ENCODE measurements at regions not wholly inside any gene's neighbourhood (a gene's known extent, or its start where the extent isn't known, plus 50 kb on each side); places are given as distances from the start of the nearest gene placed in this dataset.

- H3K9me3 Mint-ChIP-seq = no peaks in the 10 kb centered on the region
- no peak overlapping the region for H3K27ac Mint-ChIP-seq
- H3K4me1 Mint-ChIP-seq = no peaks in the 10 kb centered on the region
- peaks cover 2 to 6% (median 4%) of the 10 kb centered on the region in 3 donors for H3K27me3 Mint-ChIP-seq (ENCODE audit: low read depth in 3 of 3)
- no peaks in the 10 kb centered on the region for H3K36me3 Mint-ChIP-seq
- no peak overlapping the region for H3K4me3 Mint-ChIP-seq
- DNase-seq = no peak
Observed at GRCh38 chr4:53680168-53680567, 88.9 kb upstream of the LNX1 start.

DNA sequence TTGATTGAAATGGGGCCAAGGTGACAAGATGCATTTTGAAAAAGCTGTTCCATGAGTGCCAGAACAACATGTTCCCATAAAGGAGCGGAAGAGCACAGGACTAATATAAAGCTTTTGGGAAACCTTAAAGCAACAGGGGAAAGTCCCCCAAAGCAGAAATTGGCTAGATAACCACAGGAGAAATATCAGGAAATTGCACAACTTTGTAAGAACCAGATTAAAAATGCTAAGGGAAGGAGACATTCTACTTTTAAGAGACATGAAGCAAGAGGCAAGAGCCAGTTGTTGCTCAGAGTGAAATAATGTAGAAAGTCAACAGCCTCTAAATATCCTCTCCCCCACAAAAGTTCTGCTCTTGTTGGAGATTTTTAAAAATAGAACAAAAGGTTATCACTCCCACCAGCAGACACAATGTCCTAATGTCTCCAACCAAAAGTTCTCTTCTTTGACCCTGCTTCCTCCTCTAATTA is 85.2 kb upstream of the LNX1 start:
- no peak for DNase-seq
- Mint-ChIP-seq H3K27ac (no peak overlapping the region), H3K27me3 (ENCODE audit: low read depth in 3 of 3) (peaks cover 0 to 10% (median 6%) of the 10 kb centered on the region in 3 donors), H3K4me3 (no peak overlapping the region), H3K4me1 (no peaks in the 10 kb centered on the region), H3K36me3 (no peaks in the 10 kb centered on the region), H3K9me3 (no peaks in the 10 kb centered on the region)

DNA sequence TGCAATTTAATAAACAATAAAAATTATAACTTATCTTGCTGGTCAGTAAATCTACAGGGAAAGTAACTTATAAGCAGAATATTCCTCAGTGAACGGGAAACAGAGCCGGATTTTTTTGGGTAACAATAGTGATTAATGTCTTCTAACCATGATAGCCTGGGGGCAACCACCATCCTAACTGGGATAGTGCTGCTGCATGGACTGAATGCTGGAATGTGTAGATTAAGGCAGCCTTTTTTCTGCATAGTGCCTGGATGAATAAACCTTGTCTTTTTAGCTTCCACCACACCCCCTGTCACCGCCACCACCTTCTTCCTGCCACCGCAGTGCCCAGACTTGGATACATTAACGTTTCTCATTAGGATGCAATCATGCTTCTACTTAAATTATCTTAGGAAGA is 83.6 kb upstream of the LNX1 start:
- H3K36me3 Mint-ChIP-seq = no peaks in the 10 kb centered on the region
- no peaks in the 10 kb centered on the region for H3K4me1 Mint-ChIP-seq
- H3K4me3 Mint-ChIP-seq = no peak overlapping the region
- no peak for DNase-seq
- peaks cover 0 to 10% (median 6%) of the 10 kb centered on the region in 3 donors for H3K27me3 Mint-ChIP-seq (ENCODE audit: low read depth in 3 of 3)
- no peak overlapping the region for H3K27ac Mint-ChIP-seq
- peaks cover 0 to 2% (median 0%) of the 10 kb centered on the region in 6 donors for H3K9me3 Mint-ChIP-seq

GRCh38 chr4:53672873-53673272 is 81.6 kb upstream of the LNX1 start:
- Mint-ChIP-seq H3K4me1 (no peaks in the 10 kb centered on the region), H3K27me3 (ENCODE audit: low read depth in 3 of 3) (peaks cover 0 to 10% (median 8%) of the 10 kb centered on the region in 3 donors), H3K27ac (no peak overlapping the region), H3K36me3 (no peaks in the 10 kb centered on the region), H3K9me3 (peaks cover 0 to 4% (median 0%) of the 10 kb centered on the region in 6 donors), H3K4me3 (no peak overlapping the region)
- DNase-seq = no peak

- Mint-ChIP-seq H3K4me1 (no peaks in the 10 kb centered on the region), H3K36me3 (no peaks in the 10 kb centered on the region), H3K27me3 (ENCODE audit: low read depth in 3 of 3) (peaks cover 0 to 8% (median 8%) of the 10 kb centered on the region in 3 donors), H3K4me3 (no peak overlapping the region), H3K27ac (no peak overlapping the region), H3K9me3 (peaks cover 0 to 6% (median 2%) of the 10 kb centered on the region in 6 donors)
- DNase-seq = no peak
Observed at GRCh38 chr4:53671757-53672156, 80.5 kb upstream of the LNX1 start.

DNA sequence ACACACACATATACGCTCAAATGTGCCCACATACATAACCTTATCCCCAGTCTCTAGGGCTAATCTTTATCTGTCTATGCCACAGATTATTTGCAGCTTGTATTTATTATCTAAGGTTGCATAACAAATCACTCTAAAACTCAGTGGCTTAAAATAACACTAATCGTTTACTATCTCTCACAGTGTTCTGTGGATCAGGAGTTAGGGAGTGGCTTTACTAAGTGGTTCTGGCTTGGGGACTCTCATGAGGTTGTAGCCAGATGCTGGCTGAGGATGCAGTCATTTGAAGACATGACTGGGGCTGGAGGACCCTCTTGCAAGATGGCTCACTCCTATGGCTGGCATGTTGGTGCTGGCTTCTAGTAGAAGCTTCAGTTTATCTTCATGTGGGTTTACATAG is 68.5 kb upstream of the LNX1 start:
- Mint-ChIP-seq H3K9me3 (peaks cover 0 to 1% (median 0%) of the 10 kb centered on the region in 6 donors), H3K4me1 (no peaks in the 10 kb centered on the region), H3K4me3 (no peak overlapping the region), H3K36me3 (no peaks in the 10 kb centered on the region), H3K27ac (no peak overlapping the region), H3K27me3 (ENCODE audit: low read depth in 3 of 3) (peaks cover 0 to 4% (median 2%) of the 10 kb centered on the region in 3 donors)
- DNase-seq = no peak

DNA sequence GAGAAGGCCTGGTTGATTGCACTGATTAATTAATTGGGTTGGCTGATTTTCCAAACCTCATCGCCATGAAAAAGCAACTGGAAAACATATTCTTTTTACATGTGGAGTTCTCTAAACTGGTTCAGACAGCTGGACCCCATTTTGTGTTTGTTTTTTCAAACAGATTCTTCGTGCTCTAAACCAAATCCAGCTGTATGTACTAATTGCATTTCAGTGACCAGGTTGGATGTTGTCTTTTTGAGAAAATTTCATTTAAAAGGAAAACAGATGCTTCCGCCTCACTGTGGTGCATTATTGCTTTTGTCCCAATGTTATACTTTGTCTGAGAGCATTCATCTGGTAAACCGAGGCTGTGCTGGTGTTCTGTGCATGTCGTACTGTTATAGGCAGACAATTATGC is 67.8 kb upstream of the LNX1 start:
- H3K4me1 Mint-ChIP-seq = no peaks in the 10 kb centered on the region
- no peak overlapping the region for H3K27ac Mint-ChIP-seq
- H3K9me3 Mint-ChIP-seq = no peaks in the 10 kb centered on the region
- no peak overlapping the region for H3K4me3 Mint-ChIP-seq
- H3K36me3 Mint-ChIP-seq = no peaks in the 10 kb centered on the region
- no peak for DNase-seq
- peaks cover 0 to 4% (median 2%) of the 10 kb centered on the region in 3 donors for H3K27me3 Mint-ChIP-seq (ENCODE audit: low read depth in 3 of 3)

GRCh38 chr4:53658029-53658428 is 66.7 kb upstream of the LNX1 start:
- Mint-ChIP-seq H3K4me3 (no peak overlapping the region), H3K9me3 (no peaks in the 10 kb centered on the region), H3K4me1 (no peaks in the 10 kb centered on the region), H3K27me3 (ENCODE audit: low read depth in 3 of 3) (peaks cover 0 to 2% (median 2%) of the 10 kb centered on the region in 3 donors), H3K36me3 (no peaks in the 10 kb centered on the region), H3K27ac (no peak overlapping the region)
- no peak for DNase-seq

DNA sequence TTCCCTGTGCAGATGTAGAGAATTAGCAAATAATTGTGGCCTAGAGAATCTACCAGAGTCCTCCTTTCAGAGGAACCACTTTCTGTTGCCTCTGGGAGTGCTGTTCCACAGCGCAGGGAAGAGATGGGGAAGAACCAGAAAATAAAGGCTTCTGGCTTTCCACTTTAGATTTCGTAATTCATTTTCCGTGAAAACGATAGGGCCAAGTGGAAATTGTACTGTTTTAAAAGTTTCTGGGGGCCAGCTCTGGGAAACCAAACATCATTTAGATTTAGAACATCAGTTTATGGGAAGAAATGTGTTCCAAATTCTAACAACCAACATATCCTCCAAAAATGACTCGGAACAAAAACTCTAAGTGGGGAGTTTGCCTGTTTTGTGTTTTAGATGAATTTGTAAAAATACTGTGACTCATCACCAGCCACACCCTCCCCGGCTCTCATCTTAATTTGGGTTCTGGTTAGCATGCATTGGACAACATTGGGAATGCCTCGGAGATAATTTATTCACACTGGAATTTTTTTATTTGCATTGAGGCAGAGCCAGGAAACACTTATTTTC is 65.2 kb upstream of the LNX1 start:
- Mint-ChIP-seq H3K4me1 (no peaks in the 10 kb centered on the region), H3K4me3 (no peak overlapping the region), H3K27ac (no peak overlapping the region), H3K36me3 (no peaks in the 10 kb centered on the region), H3K27me3 (ENCODE audit: low read depth in 3 of 3) (peaks cover 0 to 2% (median 2%) of the 10 kb centered on the region in 3 donors), H3K9me3 (no peaks in the 10 kb centered on the region)
- no peak for DNase-seq

DNA sequence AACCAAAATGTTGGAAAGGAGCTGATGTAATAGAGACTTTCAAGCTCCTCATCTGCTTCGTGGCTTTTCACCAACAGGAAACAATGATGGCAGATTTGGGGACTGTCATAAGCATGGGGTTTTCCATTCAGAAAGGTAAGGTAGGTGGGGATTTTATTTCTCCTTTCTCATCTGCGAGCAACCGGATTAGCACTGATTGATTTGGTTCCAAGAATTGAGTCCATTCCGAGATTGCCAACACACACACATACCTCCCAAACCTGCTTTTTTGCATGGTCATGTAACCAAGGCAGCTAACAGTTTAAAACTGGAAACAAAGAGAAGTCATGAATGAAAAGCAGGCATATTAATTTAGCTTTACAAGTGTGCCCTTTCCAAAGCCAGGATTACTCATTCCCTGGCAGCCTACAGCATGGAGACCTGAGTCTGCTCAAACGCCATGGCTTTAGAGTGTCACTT is 63.0 kb upstream of the LNX1 start:
- H3K4me3 Mint-ChIP-seq = no peak overlapping the region
- peaks cover 0 to 3% (median 2%) of the 10 kb centered on the region in 3 donors for H3K27me3 Mint-ChIP-seq (ENCODE audit: low read depth in 3 of 3)
- H3K36me3 Mint-ChIP-seq = no peaks in the 10 kb centered on the region
- no peaks in the 10 kb centered on the region for H3K9me3 Mint-ChIP-seq
- no peak overlapping the region for H3K27ac Mint-ChIP-seq
- H3K4me1 Mint-ChIP-seq = no peaks in the 10 kb centered on the region
- no peak for DNase-seq

GRCh38 chr4:53653484-53654053 is 62.3 kb upstream of the LNX1 start:
- H3K27me3 Mint-ChIP-seq (ENCODE audit: low read depth in 3 of 3) = peaks cover 0 to 3% (median 2%) of the 10 kb centered on the region in 3 donors
- H3K4me3 Mint-ChIP-seq = no peak overlapping the region

DNA sequence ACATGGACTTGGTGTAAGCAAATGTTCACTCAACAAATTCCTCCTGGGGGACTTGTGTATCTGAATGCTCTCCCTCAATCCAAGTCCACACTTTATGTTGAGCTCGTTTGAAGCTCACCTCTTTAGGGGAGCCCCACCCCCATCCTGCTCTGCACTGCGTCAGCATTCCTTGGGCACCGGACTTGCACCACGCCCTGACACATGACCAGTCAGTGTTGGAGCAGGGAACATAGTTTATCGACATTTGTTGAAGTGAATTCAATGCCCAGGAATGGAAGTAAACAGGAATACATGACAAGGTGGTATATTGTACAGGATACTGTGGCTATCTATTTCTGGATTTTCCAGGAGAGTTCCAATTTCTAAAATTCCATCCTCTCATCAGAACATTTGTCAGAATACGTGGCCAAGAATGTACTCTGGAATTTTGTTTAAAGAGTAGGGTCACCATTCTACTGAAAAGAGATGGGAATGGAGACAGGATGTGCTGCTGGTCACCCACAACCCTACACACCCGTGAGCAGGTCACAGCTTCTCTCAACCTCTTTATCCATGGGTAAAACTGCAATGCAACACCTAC is 60.0 kb upstream of the LNX1 start:
- H3K9me3 Mint-ChIP-seq = no peaks in the 10 kb centered on the region
- H3K4me1 Mint-ChIP-seq = no peaks in the 10 kb centered on the region
- H3K4me3 Mint-ChIP-seq = no peak overlapping the region
- H3K36me3 Mint-ChIP-seq = no peaks in the 10 kb centered on the region
- no peak overlapping the region for H3K27ac Mint-ChIP-seq
- no peak for DNase-seq
- peaks cover 0 to 2% (median 1%) of the 10 kb centered on the region in 3 donors for H3K27me3 Mint-ChIP-seq (ENCODE audit: low read depth in 3 of 3)

More at GRCh38 chr4:53653484-53654053, 62.3 kb upstream of the LNX1 start:
- no peak for DNase-seq
- Mint-ChIP-seq H3K9me3 (no peaks in the 10 kb centered on the region), H3K36me3 (no peaks in the 10 kb centered on the region), H3K27ac (no peak overlapping the region), H3K4me1 (no peaks in the 10 kb centered on the region)

- H3K4me1 Mint-ChIP-seq = no peaks in the 10 kb centered on the region
- no peaks in the 10 kb centered on the region for H3K36me3 Mint-ChIP-seq
- no peak overlapping the region for H3K4me3 Mint-ChIP-seq
- H3K9me3 Mint-ChIP-seq = no peaks in the 10 kb centered on the region
- no peak overlapping the region for H3K27ac Mint-ChIP-seq
- peaks cover 0 to 3% (median 1%) of the 10 kb centered on the region in 3 donors for H3K27me3 Mint-ChIP-seq (ENCODE audit: low read depth in 3 of 3)
- no peak for DNase-seq
Observed at GRCh38 chr4:53649357-53649756, 58.1 kb upstream of the LNX1 start.

GRCh38 chr4:53647547-53647946 is 56.3 kb upstream of the LNX1 start:
- H3K27me3 Mint-ChIP-seq (ENCODE audit: low read depth in 3 of 3) = peaks cover 0 to 3% (median 1%) of the 10 kb centered on the region in 3 donors
- H3K27ac Mint-ChIP-seq = no peak overlapping the region
- H3K9me3 Mint-ChIP-seq = no peaks in the 10 kb centered on the region
- no peak for DNase-seq
- H3K4me1 Mint-ChIP-seq = no peaks in the 10 kb centered on the region
- H3K36me3 Mint-ChIP-seq = no peaks in the 10 kb centered on the region
- H3K4me3 Mint-ChIP-seq = no peak overlapping the region
